Ishikawa (cell line): ENCODE measurements at regions not wholly inside any gene's neighbourhood (a gene's known extent, or its start where the extent isn't known, plus 50 kb on each side); places are given as distances from the start of the nearest gene placed in this dataset.

ENCODE experiments used
- CEBPB ChIP-seq: IDR thresholded peaks from 2 replicates; pipeline ENCODE4 v1.6.1; 2012
- CREB1 ChIP-seq: IDR thresholded peaks from 2 replicates; pipeline ENCODE4 v1.6.1; 2012; ENCODE audit warnings: low read depth
- EGR1 ChIP-seq: IDR thresholded peaks from 2 replicates; pipeline ENCODE4 v1.6.1; 2012
- EP300 ChIP-seq: IDR thresholded peaks from 2 replicates; pipeline ENCODE4 v1.6.1; 2012; ENCODE audit warnings: borderline replicate concordance
- FOXM1 ChIP-seq: IDR thresholded peaks from 2 replicates; pipeline ENCODE4 v1.6.1; 2012; ENCODE audit warnings: low read depth, borderline replicate concordance
- MAX ChIP-seq: IDR thresholded peaks from 2 replicates; pipeline ENCODE4 v1.6.1; 2012
- NFIC ChIP-seq: IDR thresholded peaks from 2 replicates; pipeline ENCODE4 v1.6.1; 2012
- RAD21 ChIP-seq: IDR thresholded peaks from 2 replicates; pipeline ENCODE4 v1.6.1; 2012; ENCODE audit warnings: low read depth
- TAF1 ChIP-seq: IDR thresholded peaks from 2 replicates; pipeline ENCODE4 v1.6.1; 2012; ENCODE audit warnings: low read depth, mild to moderate bottlenecking
- TCF12 ChIP-seq: IDR thresholded peaks from 2 replicates; pipeline ENCODE4 v1.6.1; 2012; ENCODE audit warnings: low read depth
- TEAD4 ChIP-seq: IDR thresholded peaks from 2 replicates; pipeline ENCODE4 v1.6.1; 2012
- YY1 ChIP-seq: IDR thresholded peaks from 2 replicates; pipeline ENCODE4 v1.6.1; 2012; ENCODE audit warnings: low read depth
- ZBTB7A ChIP-seq: IDR thresholded peaks from 2 replicates; pipeline ENCODE4 v1.6.1; 2012; ENCODE audit warnings: low read depth
- TF ChIP-seq, protein P1 (sequence below): IDR thresholded peaks from 2 replicates; pipeline ENCODE4 v1.6.1; 2012
- TF ChIP-seq, protein P2 (sequence below): IDR thresholded peaks from 2 replicates; pipeline ENCODE4 v1.6.1; 2012; ENCODE audit warnings: low read depth, mild to moderate bottlenecking

GRCh38 chr1:54475946-54476516 is 69.8 kb upstream of the SSBP3 start:
- TF ChIP-seq TEAD4 (no peak), RAD21 (no peak), TCF12 (no peak), EP300 (no peak), FOXM1 (no peak), NFIC (no peak), TAF1 (no peak)
- TF ChIP-seq, protein P1, sequence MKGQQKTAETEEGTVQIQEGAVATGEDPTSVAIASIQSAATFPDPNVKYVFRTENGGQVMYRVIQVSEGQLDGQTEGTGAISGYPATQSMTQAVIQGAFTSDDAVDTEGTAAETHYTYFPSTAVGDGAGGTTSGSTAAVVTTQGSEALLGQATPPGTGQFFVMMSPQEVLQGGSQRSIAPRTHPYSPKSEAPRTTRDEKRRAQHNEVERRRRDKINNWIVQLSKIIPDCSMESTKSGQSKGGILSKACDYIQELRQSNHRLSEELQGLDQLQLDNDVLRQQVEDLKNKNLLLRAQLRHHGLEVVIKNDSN, result no peak
- TF ChIP-seq, protein P2, sequence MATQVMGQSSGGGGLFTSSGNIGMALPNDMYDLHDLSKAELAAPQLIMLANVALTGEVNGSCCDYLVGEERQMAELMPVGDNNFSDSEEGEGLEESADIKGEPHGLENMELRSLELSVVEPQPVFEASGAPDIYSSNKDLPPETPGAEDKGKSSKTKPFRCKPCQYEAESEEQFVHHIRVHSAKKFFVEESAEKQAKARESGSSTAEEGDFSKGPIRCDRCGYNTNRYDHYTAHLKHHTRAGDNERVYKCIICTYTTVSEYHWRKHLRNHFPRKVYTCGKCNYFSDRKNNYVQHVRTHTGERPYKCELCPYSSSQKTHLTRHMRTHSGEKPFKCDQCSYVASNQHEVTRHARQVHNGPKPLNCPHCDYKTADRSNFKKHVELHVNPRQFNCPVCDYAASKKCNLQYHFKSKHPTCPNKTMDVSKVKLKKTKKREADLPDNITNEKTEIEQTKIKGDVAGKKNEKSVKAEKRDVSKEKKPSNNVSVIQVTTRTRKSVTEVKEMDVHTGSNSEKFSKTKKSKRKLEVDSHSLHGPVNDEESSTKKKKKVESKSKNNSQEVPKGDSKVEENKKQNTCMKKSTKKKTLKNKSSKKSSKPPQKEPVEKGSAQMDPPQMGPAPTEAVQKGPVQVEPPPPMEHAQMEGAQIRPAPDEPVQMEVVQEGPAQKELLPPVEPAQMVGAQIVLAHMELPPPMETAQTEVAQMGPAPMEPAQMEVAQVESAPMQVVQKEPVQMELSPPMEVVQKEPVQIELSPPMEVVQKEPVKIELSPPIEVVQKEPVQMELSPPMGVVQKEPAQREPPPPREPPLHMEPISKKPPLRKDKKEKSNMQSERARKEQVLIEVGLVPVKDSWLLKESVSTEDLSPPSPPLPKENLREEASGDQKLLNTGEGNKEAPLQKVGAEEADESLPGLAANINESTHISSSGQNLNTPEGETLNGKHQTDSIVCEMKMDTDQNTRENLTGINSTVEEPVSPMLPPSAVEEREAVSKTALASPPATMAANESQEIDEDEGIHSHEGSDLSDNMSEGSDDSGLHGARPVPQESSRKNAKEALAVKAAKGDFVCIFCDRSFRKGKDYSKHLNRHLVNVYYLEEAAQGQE, result no peak

DNA sequence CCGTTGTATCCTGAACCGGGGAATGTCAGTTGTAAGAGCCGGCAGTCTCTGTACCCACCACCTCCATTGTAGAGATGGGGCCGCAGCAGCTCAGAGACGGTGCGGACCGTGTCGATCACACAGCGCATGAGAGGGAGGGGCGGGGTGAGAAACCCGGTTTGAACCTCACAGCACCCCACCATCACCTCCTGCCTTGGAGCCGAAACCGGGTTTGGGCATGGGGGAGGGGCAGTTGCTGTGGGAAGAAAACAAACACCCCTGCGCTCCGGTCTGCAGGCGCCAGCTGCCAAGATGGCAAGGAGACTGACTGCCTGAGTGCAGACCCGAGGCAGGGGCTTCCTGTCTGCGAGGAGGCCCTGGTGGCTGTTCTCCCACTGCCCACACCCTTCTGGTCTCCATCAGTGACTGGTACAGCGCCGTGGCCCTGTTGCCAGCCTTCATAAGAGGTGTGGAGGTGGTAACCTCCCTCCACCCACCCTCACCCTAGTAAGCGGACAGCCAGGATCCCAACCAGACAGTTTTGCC is 69.2 kb upstream of the SSBP3 start:
- TF ChIP-seq MAX (no peak), CEBPB (no peak)
- TF ChIP-seq, protein P2, result no peak

GRCh38 chr1:54474310-54475251 is 68.4 kb upstream of the SSBP3 start:
- no peak for TF ChIP-seq TAF1
- no peak for TF ChIP-seq FOXM1
- TF ChIP-seq NFIC, result no peak

DNA sequence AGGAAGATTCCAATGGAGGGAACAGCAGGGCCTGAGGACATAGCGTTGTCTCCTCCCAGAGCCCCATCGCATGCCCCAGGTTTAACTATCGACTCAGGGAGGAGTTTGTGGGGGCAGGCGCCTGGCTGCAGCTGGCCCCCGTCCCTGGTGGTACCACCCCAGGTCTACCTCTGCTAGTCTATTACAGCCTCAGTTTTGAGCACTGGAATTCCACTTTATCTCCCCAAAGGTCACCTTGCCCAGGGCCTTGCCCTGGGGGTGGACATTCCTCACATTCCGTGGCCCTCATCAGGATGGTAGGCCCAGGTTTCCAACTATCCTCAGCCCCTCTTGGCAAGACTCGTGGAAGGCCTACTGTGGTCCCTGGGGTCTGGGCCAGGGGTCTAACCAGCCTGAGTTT is 65.4 kb upstream of the SSBP3 start:
- no peak for TF ChIP-seq NFIC
- TF ChIP-seq TEAD4, result peak; percentile 47

GRCh38 chr1:54468288-54469084 is 62.3 kb upstream of the SSBP3 start:
- peak; percentile 52 for TF ChIP-seq RAD21

DNA sequence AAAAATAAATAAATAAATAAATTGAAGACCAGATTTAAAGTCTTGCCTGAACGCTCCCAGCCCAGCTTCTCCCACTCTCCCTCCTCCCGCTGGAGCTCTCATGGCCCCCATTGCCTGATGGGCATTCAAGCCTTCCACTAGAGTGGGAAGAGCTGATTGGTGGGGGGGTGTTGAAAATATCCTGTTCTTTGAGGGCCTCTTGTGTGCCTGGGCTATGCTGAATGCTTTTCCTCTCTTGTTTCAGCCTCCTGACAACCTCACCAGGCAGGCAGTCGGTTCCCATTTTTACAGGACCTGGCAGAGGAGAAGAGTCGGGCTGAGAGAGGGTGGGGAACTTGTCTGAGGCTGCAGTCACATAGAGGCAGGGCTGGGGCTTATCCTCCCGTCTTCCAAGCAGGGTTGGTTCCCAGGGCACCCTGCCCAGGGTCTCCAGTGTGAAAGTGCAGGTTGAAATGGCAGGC is 59.2 kb upstream of the SSBP3 start:
- no peak for TF ChIP-seq TAF1

DNA sequence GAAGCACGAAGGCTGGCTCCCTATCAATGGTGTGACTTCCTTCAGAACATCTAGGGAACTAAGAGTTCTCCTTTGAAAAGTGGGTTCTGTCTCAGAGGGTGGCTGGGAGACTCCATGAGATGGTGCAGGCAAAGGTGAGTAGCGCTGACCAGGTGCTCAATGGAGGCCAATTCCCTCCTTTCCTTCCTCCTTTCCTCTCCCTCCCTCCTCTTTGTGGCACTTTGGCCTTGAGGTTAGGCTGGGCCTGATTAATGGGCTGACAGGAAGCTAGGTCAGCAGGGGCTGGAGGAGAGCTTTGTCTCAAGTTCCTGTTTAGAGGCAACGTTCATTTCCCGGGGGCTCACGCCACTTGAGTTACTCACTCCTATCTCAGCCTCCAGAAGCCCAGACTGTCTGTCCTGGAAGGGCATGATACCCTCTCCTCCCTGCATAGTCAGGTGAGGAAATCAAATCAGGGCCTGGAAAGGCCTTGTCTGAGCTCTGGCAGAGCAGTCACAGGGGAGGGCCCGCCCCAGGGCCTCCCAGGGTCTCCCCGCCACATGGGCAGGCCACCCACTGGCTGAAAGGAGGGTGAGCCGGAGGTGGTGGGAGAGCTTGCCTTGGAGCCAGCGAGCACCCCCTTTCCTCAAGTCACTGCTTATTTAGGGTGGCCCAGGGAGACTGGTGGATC is 58.4 kb upstream of the SSBP3 start:
- TF ChIP-seq NFIC (no peak), EGR1 (no peak), YY1 (no peak), TCF12 (no peak), EP300 (no peak), ZBTB7A (no peak), TAF1 (no peak), RAD21 (no peak), FOXM1 (no peak), MAX (no peak), CEBPB (no peak), TEAD4 (no peak), CREB1 (no peak)
- TF ChIP-seq, protein P2, result no peak
- TF ChIP-seq, protein P1, result no peak
